HG03520 (cell line): ENCODE measurements at regions not wholly inside any gene's neighbourhood (a gene's known extent, or its start where the extent isn't known, plus 50 kb on each side); places are given as distances from the start of the nearest gene placed in this dataset.

Experiments
- ATAC-seq: cut with Tn5 transposase; IDR thresholded peaks from one replicate; pipeline ENCODE4 v1.9.1; 2021; ENCODE audit warnings: mild to moderate bottlenecking, moderate library complexity; ENCODE audit not compliant: unreplicated experiment

DNA sequence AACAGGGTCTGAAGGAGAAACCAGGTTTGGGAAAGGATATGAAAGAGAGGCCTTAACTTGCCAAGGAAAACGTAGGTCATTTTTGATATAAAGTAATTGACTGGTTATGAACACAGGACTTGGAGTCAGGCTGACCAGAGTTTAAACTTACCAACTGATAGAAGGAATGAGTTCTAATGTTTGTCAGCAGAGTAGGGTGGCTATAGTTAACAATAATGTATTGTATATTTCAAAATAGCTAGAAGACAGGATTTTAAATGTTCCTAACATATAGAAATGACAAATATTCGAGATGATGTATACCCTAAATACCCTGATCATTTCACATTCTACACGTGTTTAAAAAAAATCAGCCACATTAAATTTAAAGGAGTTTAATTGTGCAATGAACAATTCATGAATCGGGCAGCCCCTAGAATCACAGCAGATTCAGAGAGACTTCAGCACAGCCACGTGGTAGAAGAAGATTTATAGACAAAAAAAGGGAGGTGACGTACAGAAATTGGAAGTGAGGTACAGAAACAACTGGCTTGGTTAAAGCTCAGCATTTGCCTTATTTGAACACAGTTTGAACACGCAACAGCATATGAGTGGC lies 52.5 kb upstream of the PLEKHG7 start:
- ATAC-seq: no peak

DNA sequence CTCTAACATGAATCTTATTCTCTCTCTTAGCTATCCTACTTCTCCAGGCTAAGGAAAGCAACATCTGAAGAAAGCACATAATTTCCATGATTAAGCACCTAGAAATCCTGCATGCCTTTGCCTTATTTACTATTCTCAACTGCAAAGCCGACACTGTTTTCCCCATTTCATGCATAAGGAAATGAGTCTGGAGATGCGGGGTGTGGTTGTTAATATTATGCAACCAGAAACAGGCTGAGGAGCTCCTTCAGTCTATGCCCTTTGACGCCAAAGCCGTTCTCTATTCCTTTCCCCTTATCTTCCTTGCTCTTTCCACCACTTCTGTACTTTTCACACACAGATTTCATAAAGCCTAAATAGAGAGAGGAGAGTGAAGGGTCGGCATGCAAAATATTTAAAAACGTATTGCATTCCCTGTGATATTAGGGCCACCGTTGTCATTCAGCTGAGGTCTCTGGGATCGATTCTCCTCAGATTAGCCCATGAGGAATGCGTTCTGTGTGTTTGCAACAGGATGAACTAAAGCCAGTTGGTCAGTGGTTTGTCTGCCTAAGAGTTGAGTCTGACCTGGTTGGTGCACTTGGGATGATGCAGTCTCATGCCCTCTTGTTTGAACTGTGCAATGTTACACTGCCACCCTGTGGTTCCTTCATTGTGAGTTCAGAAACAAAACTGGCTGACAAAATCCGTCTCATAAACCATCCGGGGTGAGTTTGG lies 53.1 kb upstream of the PLEKHG7 start:
- ATAC-seq: peak; percentile 91

DNA sequence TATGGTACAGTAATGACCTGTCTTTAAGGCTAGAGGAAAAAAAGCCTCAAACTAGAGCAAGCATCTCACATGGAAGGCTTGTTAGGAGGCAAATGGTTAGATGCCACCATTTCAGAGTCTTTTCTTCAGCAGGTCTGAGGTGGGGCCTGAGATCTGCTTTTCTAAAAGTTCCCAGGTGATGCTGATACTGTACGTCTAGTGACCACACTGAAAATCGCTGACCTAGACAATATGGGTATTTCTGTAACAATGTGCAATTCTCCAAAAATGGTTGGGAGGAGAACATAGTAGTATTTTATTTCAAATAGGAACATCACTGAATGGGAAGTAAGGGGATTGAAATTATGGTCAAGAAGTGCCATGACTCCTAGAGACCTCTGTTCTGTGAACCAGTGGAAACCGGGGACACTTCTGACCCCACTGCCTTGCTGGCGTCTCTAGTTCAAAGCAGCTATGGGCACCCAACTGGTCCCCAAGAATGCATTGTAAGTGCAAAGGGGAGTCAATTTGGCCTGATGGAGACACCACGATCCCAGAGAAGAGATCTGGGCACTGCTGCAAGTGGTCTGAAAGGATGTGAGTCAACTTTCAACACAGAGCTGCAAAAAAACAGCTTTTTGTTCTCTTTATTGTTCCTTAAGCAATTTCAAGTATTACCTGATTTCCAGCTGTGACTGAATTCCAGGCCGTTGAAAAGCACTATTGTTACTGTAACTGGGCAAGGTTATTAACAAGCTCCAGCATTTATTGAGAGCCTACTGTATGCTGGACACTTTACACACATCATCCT lies 54.4 kb upstream of the PLEKHG7 start:
- ATAC-seq: no peak

DNA sequence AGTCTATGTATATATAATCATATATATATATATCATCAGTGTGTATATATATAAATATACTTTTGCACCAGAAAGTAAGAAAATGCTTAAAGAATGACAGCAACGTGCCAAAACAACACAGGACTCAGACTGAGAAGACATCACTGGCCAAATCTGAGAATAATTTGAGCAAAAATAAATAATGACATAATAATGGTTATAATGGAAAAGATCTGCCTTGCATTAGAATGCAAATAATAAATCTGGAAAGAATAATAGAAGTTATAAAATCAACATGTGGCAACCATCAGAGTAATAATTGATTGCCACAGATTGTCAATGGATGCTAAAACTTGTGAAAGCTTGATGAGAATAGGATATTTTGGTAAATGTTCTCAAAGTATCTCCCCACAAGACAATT lies 61.5 kb upstream of the PLEKHG7 start:
- no peak for ATAC-seq

DNA sequence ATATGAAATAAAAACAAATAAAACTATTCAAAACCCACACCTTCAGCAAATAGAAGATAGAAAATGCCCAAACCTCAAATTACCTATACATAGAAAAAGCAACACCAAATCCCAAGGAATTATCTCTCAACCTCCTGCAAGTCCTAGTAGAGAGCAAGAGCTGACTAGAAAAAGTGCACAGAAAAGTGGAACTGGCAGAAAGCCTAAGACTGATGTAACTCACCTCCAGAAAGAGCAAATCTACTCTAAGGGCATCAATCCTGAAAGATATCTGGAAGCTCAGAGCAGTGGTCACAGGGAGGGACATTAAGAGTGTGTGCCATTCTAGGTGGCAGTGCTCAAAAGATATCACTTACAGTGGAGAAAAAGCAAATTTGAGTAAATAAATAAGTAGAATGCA lies 62.1 kb upstream of the PLEKHG7 start:
- no peak for ATAC-seq

DNA sequence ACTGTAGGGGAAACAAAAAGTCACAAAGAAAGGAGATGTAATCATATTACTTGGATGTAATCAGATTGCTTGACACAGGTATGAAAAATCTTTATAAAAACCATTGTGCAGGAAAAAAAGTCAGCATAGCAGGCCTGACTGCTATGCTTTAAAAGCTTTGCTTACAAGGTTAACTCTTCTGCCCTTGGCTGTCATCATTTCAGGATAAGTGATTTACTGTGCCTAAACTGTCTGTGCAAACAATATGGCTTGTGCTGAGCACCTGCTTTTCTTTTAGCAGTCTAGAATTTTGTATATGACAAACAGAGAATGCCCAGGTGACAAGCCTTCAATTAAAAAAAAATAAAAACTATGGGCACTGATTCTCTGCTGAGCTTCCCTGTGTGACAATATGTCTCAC lies 63.8 kb upstream of the PLEKHG7 start:
- no peak for ATAC-seq

DNA sequence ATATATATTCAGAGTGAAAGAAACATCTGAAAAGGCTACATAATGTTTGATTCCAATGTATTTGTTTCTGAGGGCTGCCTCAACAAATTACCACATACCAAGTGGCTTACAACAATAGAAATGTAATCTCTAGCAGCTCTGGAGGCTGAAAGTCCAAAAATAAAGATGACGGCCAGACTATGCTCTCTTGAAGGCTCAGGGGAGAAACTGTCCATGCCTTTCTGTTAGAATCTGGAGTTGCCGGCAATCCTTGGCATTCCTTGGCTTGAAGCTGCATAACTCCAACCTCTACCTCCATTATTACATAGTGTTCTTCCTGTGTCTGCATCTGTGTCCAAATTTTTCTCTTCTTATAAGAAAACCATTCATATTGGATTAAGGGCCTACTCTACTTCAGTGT lies 68.1 kb upstream of the PLEKHG7 start:
- ATAC-seq: no peak

DNA sequence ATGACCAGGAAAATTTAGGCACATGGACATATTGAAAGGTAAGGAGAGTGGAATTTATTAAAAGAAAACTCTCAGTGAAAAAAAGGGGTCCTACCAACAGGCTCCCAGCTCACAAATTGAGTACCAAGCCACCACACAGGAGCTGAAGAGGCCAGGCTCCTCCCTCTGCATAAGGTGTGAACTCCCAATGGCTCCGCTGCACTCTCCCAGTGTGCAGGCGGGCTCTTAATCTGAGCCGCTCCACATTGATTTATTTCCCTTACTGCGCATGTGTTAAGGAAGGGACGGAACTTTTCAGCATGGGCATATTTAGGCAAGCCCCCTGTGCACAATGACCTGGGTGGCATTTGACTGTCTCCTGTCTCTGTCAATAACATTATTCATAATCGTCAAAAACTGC lies 68.6 kb upstream of the PLEKHG7 start:
- no peak for ATAC-seq

DNA sequence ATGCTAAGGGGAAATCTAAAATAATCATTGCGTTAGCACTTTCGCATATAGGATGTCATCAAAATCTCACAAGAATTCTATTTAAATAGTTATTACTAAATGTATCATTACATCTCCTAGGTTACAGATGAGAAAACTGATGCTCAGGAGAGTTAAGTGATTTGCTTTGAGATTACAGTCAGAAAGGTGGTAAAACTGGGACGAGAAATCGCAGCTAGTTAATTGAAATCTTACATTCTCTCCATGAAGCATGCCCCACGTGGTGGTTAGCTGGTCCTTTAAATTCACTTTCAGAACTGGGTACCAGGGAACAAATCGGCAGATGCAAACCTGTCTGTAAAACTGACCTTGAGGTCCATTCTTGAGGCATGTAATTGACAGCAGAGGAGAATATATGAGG lies 71.8 kb upstream of the PLEKHG7 start:
- no peak for ATAC-seq

DNA sequence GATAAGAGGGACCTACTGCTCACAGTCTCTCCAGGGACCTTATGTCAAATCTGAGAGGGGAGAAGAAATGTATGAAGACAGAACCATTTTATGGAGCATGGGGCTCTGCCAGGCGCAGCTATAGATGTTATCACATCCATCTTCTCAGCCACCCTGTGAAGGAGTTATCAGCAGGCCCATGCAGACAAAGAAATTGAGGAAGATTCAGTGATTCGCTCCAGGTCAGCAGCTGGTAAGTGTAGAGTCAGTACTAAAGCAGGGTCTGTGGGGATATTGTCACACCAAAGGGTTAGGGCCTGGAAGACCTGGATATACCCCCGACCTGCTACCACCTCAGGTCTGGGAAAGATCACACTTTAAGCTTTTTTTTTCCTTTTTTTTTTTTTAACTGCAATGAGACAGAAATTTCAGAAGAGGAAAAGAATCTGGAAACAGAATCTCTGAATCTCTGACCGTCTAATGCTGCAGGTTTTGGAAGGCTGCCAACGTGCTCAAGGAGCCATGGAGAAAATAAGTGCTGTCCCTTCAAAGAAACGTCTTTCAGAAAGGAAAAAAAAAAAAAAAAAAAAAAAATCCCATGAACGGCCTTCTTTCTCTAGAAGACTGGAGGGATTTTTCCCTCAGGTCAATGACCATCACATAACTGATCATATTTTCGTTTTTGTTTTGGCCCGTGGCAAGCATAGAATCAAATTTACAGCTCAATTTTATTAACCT lies 73.3 kb upstream of the PLEKHG7 start:
- no peak for ATAC-seq

DNA sequence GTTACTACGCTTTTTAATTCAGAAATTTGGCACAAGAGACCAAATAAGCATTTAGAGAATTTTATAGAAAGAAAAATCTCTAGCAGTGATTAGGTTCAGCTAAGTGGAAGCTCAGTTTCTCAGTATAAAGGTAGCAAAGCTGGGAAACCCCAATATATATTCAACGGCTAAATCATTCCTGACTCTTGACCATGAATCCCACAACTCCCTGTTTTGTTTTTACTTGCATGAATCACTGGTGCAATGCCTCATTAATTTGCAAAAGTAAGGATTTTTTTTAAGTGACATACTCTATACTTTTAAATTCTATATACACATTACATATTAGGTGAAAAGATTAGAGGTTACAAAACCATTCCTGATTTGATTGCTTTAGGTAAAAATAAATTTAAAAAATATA lies 74.3 kb upstream of the PLEKHG7 start:
- no peak for ATAC-seq

DNA sequence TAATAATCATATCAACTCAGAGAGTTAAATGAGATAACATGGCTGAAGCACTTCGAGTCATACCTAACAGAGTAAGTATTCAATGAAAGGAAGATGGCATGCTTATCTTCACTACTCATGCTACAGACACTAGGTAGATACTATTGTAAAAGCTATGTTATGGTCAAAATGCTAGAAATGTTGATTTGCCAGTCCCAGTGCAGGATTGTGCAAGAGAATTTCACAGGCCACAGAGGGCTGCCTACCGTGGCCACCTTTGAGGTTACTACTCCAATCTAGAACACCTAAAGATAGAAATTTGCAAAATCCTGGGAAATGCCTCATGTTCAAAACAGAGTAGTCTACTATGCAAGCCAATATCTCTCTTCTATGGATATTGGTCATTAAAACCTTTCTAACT lies 75.3 kb upstream of the PLEKHG7 start:
- ATAC-seq: no peak

DNA sequence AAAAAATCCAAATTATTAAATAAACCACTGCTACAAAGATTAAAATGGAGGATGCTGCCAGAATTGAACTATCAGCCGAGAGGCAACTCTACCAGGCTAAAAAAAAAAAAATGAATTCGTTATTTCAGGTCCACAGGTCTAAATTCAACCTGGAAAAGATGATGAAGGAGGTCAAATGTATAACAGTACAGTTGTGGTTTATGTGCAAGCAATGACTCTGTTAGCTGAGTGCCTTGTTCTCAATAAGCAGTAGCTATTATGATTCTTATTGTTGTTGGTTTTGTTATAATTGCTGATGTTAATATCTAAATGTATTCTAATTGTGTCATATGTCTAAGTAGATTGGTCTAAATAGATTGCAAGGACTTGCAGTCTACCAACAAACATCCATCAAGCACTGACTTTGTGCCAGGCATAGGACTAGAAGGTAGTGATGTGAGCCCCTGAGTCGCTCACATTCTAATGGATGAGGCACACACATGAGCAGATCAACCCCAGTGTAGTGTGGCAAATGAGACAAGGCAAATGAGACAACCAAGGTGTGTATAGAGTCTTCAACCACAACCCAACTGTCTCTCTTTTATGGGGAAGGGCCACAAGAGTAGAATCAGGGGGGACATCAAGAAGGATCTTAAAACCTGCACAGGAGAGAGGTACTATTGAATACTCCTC lies 77.0 kb upstream of the PLEKHG7 start:
- ATAC-seq: no peak

DNA sequence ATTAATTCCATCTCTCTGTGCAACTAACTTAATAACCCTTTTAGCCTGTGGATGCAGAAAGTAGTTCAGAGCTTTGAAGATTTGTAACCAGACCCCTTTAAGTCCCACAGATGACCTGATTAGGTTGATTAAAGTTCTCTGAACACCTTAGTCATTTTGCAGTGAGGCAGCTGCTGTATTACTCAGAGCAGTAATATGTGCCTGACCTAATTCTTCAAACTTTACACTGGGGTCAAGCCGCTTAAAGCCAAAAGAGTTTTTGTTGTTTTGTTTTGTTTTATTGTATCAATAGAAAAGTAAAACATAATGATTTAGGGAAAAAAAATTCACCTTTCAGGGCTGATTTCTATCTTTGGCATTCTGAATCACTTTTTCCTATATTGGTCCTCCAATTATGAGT lies 78.6 kb upstream of the PLEKHG7 start:
- ATAC-seq: no peak

DNA sequence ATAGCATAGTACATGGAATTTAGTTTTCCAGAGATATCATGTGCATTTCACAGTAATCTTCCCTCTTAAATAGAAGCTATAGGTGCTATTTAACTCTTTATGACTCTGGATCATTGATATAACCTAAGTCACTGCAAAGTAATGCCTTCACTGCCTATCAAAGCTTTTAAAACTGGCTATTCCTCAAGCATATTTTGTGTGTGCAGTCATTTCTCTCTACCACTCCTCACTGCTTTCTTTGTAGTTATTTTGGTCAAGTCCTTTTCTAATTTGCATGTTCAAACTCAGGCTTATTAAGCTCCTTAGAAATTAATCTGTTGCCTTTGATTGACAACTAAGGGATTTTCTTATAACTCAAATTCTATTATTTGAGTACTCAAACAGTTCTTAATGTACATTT lies 79.4 kb upstream of the PLEKHG7 start:
- no peak for ATAC-seq

DNA sequence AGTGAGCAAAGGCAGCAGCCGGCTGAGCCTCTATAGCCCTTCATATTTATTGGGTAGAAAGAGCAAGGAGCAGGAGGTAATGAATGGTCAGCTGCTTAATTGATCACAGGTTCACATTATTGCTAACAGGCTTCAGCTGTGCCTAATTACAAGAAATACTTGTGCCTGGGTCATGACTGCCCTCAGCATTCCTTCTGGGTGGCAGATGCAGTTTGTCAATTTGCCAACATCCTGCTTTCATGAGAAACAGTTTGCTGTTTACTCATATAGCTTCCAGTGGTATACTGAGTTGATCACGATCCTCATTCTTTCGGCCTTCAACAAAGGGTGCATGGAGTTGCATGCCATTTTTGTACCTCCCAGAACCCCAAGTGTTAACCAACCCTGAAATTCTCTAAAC lies 81.0 kb upstream of the PLEKHG7 start:
- ATAC-seq: no peak

DNA sequence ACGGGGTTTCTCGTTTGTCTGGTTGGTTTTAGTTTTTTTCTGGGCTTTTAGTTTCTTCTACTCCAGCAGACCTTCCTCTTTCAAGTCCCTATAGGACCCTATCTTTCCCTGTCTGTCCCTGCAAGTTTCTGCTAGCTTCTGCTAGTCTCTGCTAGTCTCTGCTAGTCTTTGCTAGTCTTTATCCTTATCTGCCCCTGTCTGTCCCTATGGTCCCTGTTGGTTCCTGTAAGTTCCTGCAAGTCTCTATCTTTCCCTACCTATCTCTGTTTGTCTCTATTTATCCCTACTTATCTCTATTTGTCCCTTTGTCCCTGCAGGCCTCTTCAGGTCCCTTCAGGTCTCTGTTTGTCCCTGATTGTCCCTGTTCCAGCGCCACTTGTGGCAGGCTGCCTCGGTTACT lies 81.5 kb upstream of the PLEKHG7 start:
- ATAC-seq: no peak

DNA sequence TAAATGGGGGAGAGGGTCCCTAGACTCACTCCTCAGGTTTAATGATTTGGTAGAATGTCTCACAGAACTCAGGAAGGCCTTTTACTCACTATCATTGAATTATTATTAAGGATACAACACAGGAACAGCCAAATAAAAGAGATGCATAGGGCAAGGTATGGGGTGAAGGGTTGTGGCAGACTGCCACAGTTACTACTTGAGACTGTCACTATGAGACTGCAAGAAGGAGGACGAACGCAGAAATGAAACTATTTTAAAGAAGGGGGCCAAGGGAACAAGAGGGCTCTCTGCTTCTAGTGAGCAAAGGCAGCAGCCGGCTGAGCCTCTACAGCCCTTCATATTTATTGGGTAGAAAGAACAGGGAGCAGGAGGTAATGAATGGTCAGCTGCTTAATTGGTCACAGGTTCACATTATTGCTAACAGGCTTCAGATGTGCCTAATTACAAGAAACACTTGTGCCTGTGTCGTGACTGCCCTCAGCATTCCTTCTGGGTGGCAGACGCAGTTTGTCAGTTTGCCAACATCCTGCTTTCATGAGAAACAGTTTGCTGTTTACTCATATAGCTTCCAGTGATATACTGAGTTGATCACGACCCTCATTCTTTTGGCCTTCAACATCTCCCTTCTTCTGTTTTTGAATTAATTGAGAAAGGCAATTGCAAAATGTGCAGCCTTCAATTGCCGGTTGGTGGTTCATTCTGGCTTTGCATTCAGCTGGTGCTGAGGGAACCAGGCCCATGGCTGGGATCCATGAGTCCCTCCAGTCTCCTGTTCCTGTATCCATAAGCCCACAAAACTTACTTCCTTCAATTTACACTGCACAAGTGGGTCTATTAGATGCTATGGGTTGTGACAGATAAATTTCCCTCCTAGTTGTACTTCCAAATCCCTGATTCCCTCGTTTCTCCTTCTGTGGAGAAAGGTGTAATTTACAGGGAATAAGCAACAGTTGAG lies 82.8 kb upstream of the PLEKHG7 start:
- ATAC-seq: no peak

DNA sequence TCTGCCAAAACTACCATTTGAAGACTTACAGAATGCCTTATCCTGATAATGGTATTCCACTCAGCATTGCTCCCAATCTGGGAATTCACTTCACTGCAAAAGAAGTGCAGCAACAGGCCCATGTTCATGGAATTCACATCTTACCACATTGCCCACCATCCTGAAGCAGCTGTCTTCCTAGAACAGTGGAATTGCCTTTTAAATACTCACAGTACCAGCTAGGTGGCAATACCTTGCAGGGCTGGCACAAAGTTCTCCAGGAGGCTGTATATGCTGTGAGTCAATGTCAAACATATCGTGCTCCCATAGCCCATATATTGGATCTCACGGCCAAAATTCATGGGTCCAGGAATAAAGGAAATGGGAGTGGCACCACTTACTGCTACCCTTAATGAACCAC lies 83.8 kb upstream of the PLEKHG7 start:
- no peak for ATAC-seq

DNA sequence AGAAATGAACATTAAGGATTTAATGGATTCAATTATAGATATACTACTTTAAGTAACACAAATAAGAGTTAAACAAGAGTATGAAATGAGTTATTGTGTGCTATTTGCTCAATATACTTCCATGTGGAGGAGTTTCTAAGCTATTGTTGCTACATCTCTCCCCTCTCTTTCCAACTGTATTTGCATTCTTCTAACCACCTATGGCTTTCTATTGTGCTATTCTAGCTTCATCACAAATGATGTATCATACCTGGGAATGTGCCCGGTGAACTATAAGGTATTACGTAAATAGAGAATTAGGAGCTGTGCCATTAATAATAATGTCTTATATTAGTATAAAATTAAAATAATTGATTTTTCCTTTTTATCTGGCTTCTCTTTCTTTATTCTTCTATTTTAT lies 87.1 kb upstream of the PLEKHG7 start:
- ATAC-seq: no peak
